ENCODE measurements at regions not wholly inside any gene's neighbourhood (a gene's known extent, or its start where the extent isn't known, plus 50 kb on each side); places are given as distances from the start of the nearest gene placed in this dataset.

- TF ChIP-seq REST (IDR thresholded peaks at IDR 0.05; ENCODE audit: low read depth) (no peak), ZBTB7A (IDR thresholded peaks at IDR 0.05; ENCODE audit: low read depth) (no peak), YY1 (IDR thresholded peaks at IDR 0.05; ENCODE audit: low read depth) (no peak), EP300 (IDR thresholded peaks at IDR 0.05; ENCODE audit: borderline replicate concordance) (no peak), CEBPB (IDR thresholded peaks at IDR 0.05) (no peak), TAF1 (IDR thresholded peaks at IDR 0.05; ENCODE audit: low read depth) (no peak), TCF12 (IDR thresholded peaks at IDR 0.05; ENCODE audit: low read depth) (no peak), MAX (IDR thresholded peaks at IDR 0.05) (no peak), CREB1 (IDR thresholded peaks at IDR 0.05; ENCODE audit: low read depth) (no peak), RAD21 (IDR thresholded peaks at IDR 0.05; ENCODE audit: low read depth) (no peak), FOXM1 (IDR thresholded peaks at IDR 0.05; ENCODE audit: borderline replicate concordance, low read depth) (no peak), USF1 (IDR thresholded peaks at IDR 0.05) (no peak), TEAD4 (IDR thresholded peaks at IDR 0.05) (no peak), EGR1 (IDR thresholded peaks at IDR 0.05) (no peak)
Observed at GRCh38 chr5:125979636-125980035, 443.6 kb upstream of the GRAMD2B start.
